Common myeloid progenitor, CD34-positive (primary cell): ENCODE measurements at regions not wholly inside any gene's neighbourhood (a gene's known extent, or its start where the extent isn't known, plus 50 kb on each side); places are given as distances from the start of the nearest gene placed in this dataset.
"Not testable (repeated sequence)": the region's sequence is repeated elsewhere in the genome, so short reads cannot be mapped to it uniquely, and the experiment has no call there.

Experiments
- CTCF ChIA-PET: fragments of 350-600 bp; sonication (Branson Sonifier 250); formaldehyde crosslinking; loops from one replicate; lab custom pipeline; 2021; ENCODE audit warnings: antibody characterized with exemption; lab: Charles Lee
- POLR2A ChIA-PET: fragments of 350-600 bp; sonication (Branson Sonifier 250); formaldehyde crosslinking; loops from one replicate; lab custom pipeline; 2021; ENCODE audit warnings: antibody characterized with exemption; lab: Charles Lee
- DNase-seq, 3 donors: peaks; one replicate each; pipeline versions ENCODE4 v3.0.0 to v3.0.0-alpha.2; 2013
- H3K27ac ChIP-seq, 2 experiments: 1 replicate in 1 of 2; 2 replicates in 1 of 2; pipeline ENCODE4 v1.7.0; 2013; ENCODE audit warnings: inconsistent platforms in 2 of 2, low read length in 2 of 2, mild to moderate bottlenecking in 2 of 2, low read depth in 1 of 2, moderate library complexity in 1 of 2; ENCODE audit not compliant: severe bottlenecking in 2 of 2, insufficient read depth in 1 of 2, poor library complexity in 1 of 2
- H3K27me3 ChIP-seq, 5 experiments: replicated peaks in 2 of 5; 1 replicate in 3 of 5; 2 replicates in 2 of 5; pipeline versions ENCODE4 v1.6.1 to v1.7.0; 2013; ENCODE audit warnings: low read length in 4 of 5, mild to moderate bottlenecking in 2 of 5, moderate library complexity in 2 of 5, inconsistent platforms in 1 of 5; ENCODE audit not compliant: insufficient read depth in 5 of 5, control insufficient read depth in 4 of 5
- H3K36me3 ChIP-seq, 4 experiments: 1 replicate in 2 of 4; 2 replicates in 2 of 4; pipeline versions ENCODE4 v1.6.1 to v1.7.0; 2013; ENCODE audit warnings: low read length in 3 of 4, control low read depth in 1 of 4, mild to moderate bottlenecking in 1 of 4; ENCODE audit not compliant: control insufficient read depth in 4 of 4, insufficient read depth in 4 of 4
- H3K4me1 ChIP-seq, 4 experiments: 1 replicate in 3 of 4; 2 replicates in 1 of 4; pipeline versions ENCODE4 v1.6.1 to v1.7.1; 2013; ENCODE audit warnings: low read length in 3 of 4, mild to moderate bottlenecking in 3 of 4, control low read depth in 1 of 4, inconsistent platforms in 1 of 4, moderate library complexity in 1 of 4; ENCODE audit not compliant: control insufficient read depth in 4 of 4, insufficient read depth in 4 of 4; ENCODE audit errors: control extremely low read depth in 1 of 4
- H3K4me3 ChIP-seq, 7 experiments: 1 replicate in 4 of 7; 2 replicates in 3 of 7; pipeline versions ENCODE4 v1.5.1 to v1.7.0; 2013; ENCODE audit warnings: mild to moderate bottlenecking in 7 of 7, low read length in 6 of 7, moderate library complexity in 6 of 7, inconsistent platforms in 2 of 7, low read depth in 2 of 7, control low read depth in 1 of 7; ENCODE audit not compliant: insufficient read depth in 4 of 7, control insufficient read depth in 1 of 7; ENCODE audit errors: extremely low read depth in 1 of 7
- H3K9me3 ChIP-seq, 5 experiments: 1 replicate in 4 of 5; 2 replicates in 1 of 5; pipeline versions ENCODE4 v1.6.1 to v1.7.1; 2013; ENCODE audit warnings: low read length in 4 of 5, mild to moderate bottlenecking in 2 of 5, inconsistent platforms in 1 of 5, low read depth in 1 of 5, moderate library complexity in 1 of 5; ENCODE audit not compliant: control insufficient read depth in 4 of 5, insufficient read depth in 2 of 5; ENCODE audit errors: control extremely low read depth in 1 of 5
- WGBS: methylation state at CpG from one replicate; pipeline ENCODE4 v1.1.5; 2013; ENCODE audit not compliant: insufficient coverage; 5-methylcytosine and 5-hydroxymethylcytosine counted together

DNA sequence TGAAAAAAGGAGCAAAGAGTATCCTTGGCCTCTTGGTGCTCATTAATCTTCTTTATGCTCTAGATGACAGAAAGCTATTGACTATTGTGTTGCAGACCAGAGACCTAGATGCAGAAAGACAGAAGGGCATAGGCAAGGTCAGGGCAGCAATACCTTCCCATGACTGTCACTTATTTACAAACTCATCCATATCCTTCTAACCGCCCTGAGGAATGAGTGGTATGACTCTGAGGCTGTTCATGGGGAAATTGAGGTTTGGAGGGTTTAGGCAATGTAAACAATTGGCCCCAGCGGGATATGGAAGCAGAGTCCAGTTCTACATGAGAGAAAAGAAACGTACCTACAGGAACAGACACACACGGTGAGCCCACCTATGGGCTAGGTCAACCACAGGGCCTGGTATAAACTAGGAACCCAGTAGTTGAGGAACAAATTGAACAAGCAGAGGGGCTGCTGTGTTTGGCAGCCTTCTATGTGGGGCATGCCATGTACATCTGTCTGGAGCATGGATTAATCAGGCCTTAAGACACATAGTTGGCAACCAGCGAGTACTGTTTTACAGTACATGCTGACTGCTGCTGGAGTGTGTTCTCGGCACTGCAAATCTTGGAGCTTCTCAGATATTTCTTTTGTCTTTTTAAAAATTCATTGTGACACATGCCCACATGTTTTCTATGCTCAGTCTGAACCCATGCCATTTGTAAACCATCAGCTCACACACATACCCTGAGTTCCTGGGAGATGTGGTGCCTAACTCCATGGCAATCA lies 159.7 kb upstream of the NTF3 start:
- POLR2A ChIA-PET = no interaction called here
- Histone ChIP-seq H3K4me3 (no peak overlapping the region), H3K27ac (no peak overlapping the region), H3K4me1 (peaks cover 0 to 14% (median 0%) of the 10 kb centered on the region in 4 experiments), H3K36me3 (no peaks in the 10 kb centered on the region), H3K9me3 (no peaks in the 10 kb centered on the region), H3K27me3 (no peaks in the 10 kb centered on the region)
- no peak for DNase-seq
- WGBS = 100% methylated on average over 5 of the region's 6 CpGs
- CTCF ChIA-PET = no interaction called here

DNA sequence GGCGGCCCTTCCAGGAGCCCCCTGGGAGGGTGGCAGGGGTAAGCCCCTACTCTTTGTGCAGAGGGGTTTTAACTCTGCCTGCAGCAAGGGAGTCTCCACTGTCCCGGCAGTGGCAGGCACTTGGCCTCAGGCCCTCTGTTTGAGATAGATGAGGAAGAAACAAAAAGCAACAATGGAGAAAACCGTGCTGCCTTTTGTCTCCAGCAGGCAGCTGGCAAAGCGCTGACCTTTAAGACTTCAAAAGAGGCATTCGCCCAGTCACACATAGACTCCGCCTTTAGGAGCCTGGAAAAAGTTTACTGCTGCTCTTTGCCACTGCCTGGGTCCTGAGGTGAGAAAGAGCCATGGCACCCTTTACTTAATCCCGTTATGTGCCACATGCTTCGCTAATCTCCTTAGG lies 158.2 kb upstream of the NTF3 start:
- Histone ChIP-seq H3K27me3 (peaks cover 0 to 1% (median 0%) of the 10 kb centered on the region in 5 experiments), H3K27ac (no peak overlapping the region), H3K4me1 (peaks cover 0 to 6% (median 0%) of the 10 kb centered on the region in 4 experiments), H3K9me3 (no peaks in the 10 kb centered on the region), H3K36me3 (no peaks in the 10 kb centered on the region), H3K4me3 (no peak overlapping the region)
- 95% methylated on average over 8 of the region's 8 CpGs for WGBS
- ChIA-PET POLR2A (no interaction called here), CTCF (no interaction called here)
- no peak for DNase-seq

DNA sequence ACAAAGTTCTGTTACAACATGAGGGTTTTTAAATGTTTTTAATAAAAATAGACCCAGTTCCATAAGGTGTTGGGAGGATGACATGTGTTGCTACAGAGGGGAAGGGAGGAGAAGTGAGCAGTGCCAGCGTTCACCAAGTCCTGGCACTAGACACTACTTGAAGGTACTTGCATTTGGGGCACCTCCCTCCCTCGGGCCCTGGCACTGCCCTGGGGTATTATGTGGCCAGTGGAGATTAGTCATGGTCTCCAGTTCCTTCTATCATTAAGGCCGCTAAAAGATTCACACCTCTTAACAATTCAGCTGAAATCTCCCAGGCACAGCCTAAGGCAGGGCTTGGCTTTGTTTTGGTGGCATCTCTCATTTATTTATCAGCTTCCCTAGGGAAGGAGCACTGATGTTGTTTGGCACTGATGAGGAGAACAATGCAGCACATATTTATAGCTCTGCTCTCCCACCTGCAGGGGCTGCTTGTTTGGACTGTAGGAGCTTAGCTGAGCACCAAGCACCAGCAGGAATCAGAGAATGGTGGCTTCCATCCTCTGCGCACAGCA lies 155.5 kb upstream of the NTF3 start:
- ChIA-PET CTCF (no interaction called here), POLR2A (no interaction called here)
- Histone ChIP-seq H3K9me3 (no peaks in the 10 kb centered on the region), H3K4me1 (peaks cover 0 to 2% (median 0%) of the 10 kb centered on the region in 4 experiments), H3K36me3 (no peaks in the 10 kb centered on the region), H3K27me3 (peaks cover 0 to 2% (median 0%) of the 10 kb centered on the region in 5 experiments), H3K4me3 (no peak overlapping the region), H3K27ac (no peak overlapping the region)
- DNase-seq = no peak
- WGBS = 100% methylated on average over 3 of the region's 4 CpGs

DNA sequence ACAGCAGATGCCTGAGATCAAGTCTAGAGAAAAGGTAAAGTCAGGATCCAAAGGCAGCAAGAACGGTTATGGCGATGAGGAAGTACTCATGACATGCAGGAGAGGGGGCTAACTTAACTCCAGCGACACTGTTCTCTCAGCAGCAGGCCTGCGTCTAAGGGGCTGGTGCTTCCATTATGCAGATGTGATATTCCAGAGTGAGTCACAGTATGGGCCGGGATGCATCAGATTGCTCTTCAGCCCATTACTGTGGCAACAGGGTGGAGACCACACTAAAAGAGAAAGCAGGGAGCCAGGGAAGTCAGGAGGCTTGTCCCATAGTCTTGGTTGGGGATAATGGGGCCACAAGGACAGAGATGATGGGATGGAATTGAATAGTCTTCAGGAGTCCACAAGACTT lies 151.8 kb upstream of the NTF3 start:
- Histone ChIP-seq H3K4me3 (no peak overlapping the region), H3K9me3 (no peaks in the 10 kb centered on the region), H3K36me3 (no peaks in the 10 kb centered on the region), H3K27ac (no peak overlapping the region), H3K27me3 (peaks cover 0 to 2% (median 0%) of the 10 kb centered on the region in 5 experiments), H3K4me1 (peaks cover 0 to 12% (median 1%) of the 10 kb centered on the region in 4 experiments)
- DNase-seq = no peak
- ChIA-PET POLR2A (no interaction called here), CTCF (no interaction called here)
- 98% methylated on average over 5 of the region's 5 CpGs for WGBS

DNA sequence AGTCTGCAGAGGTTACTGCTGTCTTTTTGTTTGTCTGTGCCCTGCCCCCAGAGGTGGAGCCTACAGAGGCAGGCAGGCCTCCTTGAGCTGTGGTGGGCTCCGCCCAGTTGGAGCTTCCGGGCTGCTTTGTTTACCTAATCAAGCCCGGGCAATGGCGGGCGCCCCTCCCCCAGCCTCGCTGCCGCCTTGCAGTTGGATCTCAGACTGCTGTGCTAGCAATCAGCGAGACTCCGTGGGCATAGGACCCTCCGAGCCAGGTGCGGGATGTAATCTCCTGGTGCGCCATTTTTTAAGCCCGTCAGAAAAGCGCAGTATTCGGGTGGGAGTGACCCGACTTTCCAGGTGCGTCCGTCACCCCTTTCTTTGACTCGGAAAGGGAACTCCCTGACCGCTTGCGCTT lies 141.5 kb upstream of the NTF3 start:
- POLR2A ChIA-PET, H3K9me3 ChIP-seq, H3K4me1 ChIP-seq, DNase-seq, H3K36me3 ChIP-seq, H3K27me3 ChIP-seq, H3K27ac ChIP-seq, H3K4me3 ChIP-seq, CTCF ChIA-PET: not testable (repeated sequence)
- WGBS = 86% methylated on average over 4 of the region's 21 CpGs

DNA sequence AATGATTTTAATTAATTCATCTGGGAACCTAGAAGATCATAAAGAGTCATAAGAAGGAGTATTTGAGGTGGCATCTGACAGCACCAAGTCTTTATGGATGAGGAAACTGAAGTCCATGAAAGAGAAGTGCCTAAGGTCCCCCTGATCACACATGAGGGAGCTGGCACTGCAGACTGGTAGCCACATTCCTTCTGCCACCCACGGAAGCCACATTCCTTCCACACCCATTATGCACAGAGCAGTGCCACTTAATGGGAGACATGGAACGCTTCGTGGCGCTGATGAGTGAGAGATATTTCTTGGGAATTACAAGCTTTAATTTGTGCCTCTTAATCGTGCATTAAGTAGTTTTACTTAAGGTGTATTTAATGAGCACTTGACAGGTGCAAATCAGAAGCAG lies 139.3 kb upstream of the NTF3 start:
- no peaks in the 10 kb centered on the region for H3K4me1 ChIP-seq
- WGBS = 96% methylated on average over 5 of the region's 5 CpGs
- DNase-seq = no peak
- ChIA-PET POLR2A (no interaction called here), CTCF (no interaction called here)
- no peak overlapping the region for H3K4me3 ChIP-seq
- H3K27ac ChIP-seq = no peak overlapping the region
- no peaks in the 10 kb centered on the region for H3K9me3 ChIP-seq
- H3K36me3 ChIP-seq = no peaks in the 10 kb centered on the region
- H3K27me3 ChIP-seq = peaks cover 0 to 6% (median 0%) of the 10 kb centered on the region in 5 experiments

DNA sequence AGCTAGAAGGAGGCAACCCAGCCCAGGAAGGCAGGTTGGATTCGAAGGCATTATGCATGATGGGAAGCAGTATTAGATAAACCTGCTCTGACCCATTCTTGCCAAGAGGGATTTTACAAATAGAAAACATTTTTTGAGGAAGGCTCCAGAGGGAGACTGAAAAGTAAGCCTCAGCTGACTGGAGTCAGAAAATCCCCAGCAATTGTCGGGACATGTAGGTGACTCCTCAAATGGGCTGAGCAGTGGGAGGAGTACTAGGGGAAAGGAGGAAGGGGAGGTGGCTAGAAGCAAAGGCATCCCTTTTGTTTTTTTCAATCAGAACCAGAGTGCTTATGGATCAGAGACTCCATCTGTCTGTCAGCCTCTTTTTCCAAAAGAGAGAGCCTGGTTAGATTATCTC lies 138.1 kb upstream of the NTF3 start:
- H3K4me3 ChIP-seq = no peak overlapping the region
- WGBS = 100% methylated on average over 2 of the region's 2 CpGs
- H3K4me1 ChIP-seq = no peaks in the 10 kb centered on the region
- H3K9me3 ChIP-seq = no peaks in the 10 kb centered on the region
- no peaks in the 10 kb centered on the region for H3K36me3 ChIP-seq
- CTCF ChIA-PET = no interaction called here
- peaks cover 0 to 6% (median 0%) of the 10 kb centered on the region in 5 experiments for H3K27me3 ChIP-seq
- no peak overlapping the region for H3K27ac ChIP-seq
- POLR2A ChIA-PET = no interaction called here
- no peak for DNase-seq
